GM19043 (cell line): ENCODE measurements at regions not wholly inside any gene's neighbourhood (a gene's known extent, or its start where the extent isn't known, plus 50 kb on each side); places are given as distances from the start of the nearest gene placed in this dataset.
"Not testable (repeated sequence)": the region's sequence is repeated elsewhere in the genome, so short reads cannot be mapped to it uniquely, and the experiment has no call there.

ENCODE experiments used
- ATAC-seq: cut with Tn5 transposase; IDR thresholded peaks from one replicate; pipeline ENCODE4 v1.9.1; 2021; ENCODE audit warnings: low read depth; ENCODE audit not compliant: unreplicated experiment

DNA sequence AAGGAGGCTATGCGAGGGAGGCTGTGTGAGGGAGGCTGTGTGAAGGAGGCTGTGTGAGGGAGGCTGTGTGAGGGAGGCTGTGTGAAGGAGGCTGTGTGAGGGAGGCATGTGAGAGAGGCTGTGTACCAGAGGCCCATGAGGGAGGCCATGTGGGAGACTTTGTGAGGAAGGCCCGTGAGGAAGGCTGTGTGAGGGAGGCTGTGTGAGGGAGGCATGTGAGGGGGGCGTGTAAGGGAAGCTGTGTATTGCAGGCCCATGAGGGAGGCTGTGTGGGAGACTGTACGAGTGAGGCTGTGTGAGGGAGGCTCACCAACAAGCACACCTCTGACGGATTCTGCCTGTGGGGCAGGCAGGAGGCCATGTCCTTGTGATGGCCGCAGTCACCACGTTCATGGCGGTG lies 122.7 kb upstream of the RNF32 start:
- not testable (repeated sequence) for ATAC-seq

DNA sequence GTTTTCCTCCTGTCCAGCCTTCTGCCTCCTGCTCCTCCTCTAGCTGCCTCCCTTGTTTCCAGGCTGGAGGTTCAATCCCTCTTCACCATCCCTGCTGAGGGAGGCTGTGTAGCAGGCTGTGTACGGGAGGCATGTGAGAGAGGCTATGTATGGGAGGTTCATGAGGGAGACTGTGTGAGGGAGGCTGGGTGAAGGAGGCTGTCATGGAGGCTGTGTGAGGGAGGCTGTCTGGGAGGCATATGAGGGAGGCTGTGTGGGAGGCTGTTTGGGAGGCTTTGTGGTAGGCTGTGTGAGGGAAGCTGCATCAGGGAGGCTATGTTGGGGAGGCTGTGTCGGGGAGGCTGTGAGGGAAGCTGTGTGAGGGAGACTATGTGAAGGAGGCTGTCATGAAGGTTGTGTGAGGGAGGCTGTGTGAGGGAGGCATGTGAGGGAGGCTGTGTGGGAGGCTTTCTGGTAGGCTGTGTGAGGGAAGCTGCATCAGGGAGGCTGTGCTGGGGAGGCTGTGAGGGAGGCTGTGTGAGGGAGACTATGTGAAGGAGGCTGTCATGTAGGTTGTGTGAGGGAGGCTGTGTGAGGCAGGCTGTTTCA lies 123.7 kb upstream of the RNF32 start:
- ATAC-seq, result no peak

DNA sequence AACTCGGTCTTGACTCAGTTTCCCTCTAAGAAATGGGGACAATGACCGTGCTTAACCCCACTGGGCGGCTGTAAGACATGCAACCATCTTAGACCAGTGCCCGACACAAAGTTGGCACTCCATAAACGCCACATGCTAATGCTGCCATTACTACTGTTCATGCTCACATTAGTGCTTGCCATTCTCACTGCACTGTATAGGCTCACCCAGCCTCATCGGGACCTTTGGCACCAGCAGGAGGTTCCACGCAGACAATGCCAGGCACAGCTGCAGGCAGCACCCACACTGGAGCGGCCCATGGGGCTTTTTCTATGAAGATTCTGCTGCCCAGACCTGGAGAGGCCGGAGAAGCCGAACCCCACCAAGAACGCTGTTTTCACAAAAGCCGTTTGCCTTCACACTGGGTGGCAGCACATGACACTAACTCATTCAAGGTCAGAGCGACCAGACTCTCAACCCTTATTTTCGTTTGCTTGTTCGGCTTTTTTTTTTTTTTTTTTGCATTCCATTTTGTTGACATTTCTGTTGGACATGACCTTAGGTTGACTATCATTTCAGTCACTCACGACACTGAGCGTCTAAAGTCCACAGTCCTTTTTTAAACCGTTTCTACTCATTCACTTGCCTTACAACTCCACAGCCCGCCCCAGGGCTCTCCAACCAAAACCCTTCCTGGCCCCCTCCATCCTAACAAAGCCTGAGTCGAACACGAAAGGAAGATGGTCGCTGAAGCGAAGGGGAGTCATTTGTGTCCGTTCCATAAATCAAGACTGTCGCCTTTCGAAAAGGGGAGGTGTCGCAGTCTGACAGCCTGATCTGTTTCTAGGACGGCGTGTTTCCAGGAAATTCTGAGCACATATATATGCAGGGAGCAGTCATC lies 124.4 kb upstream of the RNF32 start:
- ATAC-seq, result no peak

DNA sequence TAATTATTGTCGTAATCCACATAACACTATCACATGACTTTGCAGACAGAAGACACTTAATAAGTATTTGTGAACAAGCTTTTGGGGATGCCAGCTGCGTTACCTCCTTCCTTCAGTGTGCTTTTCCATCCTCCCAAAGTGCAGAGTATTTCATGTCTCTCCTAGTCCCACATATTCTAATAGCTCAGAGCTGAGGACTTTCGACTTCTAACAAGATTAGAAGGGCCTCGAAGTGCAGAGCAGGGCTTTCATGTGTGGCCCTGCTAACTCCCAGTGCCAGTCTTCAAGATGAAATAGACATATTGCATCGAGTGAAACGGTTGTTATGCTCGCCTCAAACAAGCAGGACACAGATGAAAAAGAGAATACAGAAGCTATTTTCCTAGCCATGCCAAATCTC lies 125.7 kb upstream of the RNF32 start:
- ATAC-seq, result no peak

DNA sequence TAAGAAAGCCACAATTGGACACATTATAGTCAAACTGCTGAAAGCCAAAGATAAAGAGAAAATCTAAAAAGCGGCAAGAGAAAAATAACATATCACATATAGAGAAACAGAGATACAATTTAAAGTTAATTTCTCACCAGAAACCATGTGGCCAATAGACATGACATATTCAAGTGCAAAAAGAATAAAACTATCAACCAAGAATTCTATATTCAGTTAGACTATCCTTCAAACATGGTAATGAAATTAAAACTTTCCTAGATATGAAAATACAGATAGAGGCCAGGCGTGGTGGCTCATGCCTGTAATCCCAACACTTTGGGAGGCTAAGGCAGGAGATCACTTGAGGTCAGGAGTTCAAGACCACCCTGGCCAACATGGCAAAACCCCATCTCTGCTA lies 129.1 kb upstream of the RNF32 start:
- ATAC-seq, result no peak

DNA sequence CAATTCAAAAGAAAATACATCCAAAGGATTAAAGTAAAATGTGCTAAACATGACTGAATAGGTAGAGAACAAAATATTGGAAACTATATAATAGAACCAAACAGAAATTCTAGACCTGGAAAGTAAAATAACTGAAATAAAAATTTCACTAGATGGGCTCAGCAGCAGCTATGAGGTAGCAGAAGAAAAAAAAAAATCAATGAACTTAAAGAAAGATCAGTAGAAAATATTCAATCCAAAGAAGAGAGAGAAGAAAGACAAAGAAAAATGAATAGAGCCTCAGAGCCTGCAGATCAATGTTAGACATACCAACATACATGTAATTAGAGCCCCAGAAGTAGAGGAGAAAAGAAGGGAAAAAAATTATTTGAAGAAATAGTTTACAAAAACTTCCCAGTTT lies 129.6 kb upstream of the RNF32 start:
- no peak for ATAC-seq

DNA sequence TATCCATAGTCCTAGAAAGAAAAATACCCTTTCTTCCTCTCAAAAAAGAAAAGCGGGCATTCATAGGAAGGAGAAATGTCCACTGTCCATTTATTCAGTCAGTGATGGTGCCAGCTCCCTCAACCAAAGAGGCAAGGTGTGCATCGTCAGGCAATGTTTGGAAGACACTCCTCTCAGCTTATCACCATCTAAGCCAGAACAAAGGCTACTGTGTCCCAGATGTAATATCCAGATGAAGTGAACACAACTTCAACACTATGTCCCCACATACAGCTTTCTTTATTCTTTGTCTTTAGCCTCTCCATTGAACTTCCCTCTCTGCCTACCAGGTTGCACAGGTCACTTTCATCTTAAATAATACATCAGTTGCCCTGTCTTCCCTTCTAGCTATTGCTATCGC lies 131.4 kb upstream of the RNF32 start:
- ATAC-seq, result no peak

DNA sequence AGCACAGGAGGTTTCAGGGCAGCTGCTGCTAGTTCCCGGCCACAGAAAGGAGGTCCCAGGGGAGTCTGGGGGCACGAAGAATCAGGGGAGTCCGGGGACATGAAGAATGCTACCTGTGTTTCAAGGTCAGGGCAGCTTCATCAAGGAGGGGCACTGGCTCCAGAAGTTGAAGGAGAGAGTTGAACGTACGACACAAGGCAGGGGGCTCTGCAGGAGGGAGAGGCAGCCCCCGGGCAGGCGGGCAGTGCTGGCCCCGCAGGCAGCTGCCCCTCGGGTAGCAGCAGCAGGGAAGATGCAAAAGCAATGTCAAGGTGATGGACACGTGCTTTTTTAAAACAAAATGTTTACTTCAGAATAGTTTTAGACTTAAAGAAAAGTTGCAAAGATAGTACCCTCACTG lies 134.7 kb upstream of the RNF32 start:
- no peak for ATAC-seq

DNA sequence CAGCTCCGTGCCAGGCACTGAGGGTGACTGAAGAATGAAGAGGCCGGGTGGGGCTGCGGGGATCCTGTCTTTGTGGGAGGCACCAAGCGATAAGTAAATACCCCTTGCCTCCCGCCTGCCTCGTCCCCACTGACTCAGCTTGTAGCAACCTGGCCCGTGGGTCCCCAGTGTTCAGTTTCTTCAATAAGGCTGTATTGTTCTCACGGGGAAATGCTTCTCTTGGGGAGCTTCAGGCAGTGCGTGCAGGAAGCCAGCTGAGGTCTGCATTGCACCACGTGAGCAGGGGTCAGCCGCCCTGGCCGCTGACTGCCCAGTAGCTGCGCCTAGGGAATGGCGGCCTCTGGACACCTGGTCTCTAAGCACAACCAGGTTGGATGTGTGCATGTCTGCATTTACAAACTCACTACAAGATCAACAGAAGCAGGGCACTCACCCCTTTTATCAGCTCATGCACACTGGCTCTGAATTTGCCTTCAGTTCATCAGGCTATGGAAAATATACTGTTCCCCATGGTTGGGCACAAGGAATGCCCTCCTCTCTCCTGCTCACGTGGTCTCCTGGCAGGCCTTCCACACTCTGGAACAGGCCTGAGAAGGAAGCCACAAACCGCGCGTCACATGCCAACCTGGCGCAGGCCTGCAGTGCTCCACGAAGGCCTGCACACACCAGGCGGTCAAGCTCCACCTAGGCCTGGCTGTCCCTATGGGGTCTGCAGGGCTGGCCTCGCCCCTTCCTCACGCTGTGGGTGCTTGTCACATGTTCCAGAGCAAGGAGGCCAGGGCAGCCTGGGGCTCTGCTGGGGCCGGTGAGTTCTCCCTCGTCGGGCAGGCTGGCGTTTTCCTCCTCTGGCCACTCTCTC lies 135.7 kb upstream of the RNF32 start:
- no peak for ATAC-seq

DNA sequence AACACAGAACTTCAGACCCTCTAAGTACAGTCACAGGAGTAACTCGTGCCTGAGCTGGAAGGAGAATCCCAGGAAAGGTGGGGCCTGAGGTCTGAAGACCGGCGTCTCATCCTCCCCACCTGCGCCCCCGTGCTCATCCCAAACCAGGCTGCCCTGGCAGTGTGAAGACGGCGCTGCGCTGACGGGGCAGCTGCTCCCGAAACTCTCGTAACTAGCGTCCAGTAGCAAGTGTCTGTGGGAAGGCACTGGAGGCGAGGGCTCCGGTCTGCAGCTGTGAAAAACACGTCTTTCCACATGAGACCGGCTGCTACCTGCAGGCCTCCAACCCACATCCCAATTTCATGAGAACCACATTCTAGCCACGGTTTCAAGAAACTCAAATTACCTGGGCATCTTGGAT lies 136.6 kb upstream of the RNF32 start:
- ATAC-seq, result no peak

DNA sequence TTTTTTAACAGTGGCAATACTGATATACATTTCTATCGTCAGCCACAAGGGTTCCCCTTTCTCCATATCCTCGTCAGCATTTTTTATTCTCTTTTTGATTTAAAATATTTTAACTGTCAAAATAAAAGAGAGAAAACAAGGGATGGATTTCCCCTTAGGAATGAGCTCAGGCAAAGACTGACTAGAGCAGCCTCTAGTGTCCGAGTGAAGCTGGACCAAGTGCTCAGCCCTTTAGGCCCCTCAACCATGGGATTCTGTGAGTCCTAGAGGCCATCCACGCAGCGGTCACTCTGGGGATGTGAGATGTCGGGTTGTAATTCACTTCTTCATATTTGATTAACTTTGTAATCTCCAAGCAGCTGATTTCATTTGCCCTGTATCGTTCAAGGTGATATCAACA lies 137.4 kb upstream of the RNF32 start:
- no peak for ATAC-seq

DNA sequence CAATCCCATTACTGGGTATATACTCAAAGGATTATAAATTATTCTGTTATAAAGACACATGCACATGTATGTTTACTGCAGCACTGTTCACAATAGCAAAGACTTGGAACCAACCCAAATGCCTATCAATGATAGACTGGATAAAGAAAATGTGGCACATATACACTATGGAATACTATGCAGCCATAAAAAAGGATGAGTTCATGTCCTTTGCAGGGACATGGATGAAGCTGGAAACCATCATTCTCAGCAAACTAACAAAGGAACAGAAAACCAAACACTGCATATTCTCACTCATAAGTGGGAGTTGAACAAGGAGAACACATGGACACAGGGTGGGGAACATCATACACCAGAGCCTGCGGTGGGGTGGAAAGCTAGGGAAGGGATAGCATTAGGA lies 138.8 kb upstream of the RNF32 start:
- ATAC-seq, result not testable (repeated sequence)

DNA sequence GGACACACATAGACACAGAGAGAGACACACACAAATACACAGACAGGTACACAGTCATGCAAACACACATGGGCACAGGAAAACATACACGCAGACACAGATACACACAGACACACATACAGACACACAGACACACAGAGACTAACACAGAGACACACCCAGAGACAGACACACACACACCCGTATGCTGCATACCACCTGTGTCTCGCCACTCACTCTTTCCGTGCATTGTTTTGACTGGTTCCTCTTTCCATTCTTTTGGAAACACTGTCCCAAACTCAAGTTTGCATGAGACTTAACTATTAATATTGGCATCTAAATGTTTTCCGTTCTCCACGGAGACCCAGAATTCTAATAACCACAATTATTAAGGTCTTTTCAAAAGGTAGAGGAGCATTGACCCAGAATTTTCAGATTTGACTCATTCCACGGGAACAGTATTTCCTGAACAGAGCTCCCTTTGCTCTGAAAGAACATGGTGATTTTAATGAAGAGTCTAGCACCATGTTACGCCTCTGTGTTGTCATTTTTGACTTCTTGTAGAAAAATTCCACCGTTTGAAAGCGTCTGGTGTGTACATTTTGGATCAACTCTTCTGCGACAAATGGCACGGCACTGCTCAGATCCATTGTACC lies 141.2 kb upstream of the RNF32 start:
- ATAC-seq, result no peak

DNA sequence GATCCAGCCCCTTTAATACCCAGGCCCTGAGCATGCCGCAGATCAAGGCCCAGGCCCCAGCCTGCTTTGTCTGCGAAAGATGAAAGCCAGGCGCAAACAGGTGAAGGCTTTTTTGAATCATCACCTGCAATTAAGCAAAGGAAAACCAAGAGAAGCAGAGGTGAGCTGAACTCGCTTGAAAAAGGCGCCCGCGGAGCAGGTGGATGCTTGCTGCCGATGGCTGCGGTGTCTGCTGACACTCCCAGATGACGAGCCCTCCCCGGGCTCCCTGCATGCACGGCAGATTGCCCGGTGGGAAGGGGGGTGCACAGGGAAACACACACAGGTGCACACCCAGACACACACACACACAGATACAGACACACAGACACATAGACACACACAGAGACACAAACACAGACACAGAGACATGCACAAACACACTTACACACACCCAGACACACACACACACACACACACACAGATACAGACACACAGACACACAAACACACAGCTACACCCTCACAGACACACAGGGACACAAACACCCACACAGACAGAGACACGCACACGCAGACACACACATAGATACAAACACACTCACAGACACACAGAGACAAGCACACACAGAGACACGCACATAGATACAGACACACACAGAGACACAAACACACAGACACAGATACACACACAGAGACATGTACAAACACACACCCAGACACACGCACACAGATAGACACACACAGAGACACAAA lies 142.6 kb upstream of the RNF32 start:
- ATAC-seq, result no peak

DNA sequence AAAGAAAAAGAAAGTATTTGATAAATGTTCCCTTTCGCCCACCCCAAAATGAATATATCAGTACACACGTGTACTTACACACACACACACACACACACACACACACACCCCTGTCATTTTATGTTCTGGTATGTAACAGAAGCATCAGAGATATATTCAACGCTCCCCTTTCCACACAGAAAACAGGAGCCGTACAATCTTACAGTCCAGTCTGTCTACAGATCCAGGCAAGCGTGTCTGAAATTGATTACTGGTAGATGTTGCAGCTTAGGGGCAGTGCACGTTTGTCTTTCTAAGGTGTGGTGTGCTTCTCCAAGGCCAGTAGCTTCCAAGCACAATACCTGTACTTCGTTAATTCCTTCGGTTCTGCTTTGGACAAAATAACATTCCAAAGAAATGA lies 143.7 kb upstream of the RNF32 start:
- ATAC-seq, result no peak

DNA sequence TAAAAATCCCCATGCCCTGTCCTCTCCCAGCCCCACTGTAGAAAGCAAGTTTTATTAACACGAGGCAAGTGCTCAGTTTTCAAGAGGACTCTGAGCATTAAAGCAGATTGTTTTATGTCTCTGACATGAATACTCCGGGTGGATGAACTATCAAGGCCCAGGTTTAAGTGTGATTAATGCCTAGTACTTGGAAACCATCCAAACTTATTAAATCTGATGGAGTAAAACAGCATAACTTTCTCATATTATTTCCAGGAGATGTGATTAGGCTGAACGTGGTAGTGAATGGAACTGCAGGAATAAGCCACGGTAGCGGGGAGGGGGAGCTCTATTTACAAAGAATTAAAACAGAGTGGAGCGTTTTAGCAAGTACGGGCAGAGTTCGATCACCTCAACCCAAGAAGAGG lies 144.2 kb upstream of the RNF32 start:
- ATAC-seq, result no peak

DNA sequence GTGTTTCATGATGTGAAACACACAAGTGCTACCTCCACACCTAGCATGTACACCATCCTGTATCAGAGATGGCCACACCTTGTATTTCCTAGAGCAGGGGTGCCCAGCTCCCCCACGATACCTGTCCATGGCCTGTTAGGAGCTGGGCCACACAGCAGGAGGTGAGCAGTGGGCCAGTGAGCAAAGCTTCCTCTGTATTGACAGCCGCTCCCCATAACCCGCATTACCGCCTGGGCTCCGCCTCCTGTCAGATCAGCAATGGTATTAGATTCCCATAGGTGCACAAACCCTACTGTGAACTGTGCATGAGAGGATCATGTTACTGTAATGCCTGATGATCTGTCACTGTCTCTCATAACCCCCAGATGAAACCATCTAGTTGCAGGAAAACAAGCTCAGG lies 145.6 kb upstream of the RNF32 start:
- no peak for ATAC-seq

DNA sequence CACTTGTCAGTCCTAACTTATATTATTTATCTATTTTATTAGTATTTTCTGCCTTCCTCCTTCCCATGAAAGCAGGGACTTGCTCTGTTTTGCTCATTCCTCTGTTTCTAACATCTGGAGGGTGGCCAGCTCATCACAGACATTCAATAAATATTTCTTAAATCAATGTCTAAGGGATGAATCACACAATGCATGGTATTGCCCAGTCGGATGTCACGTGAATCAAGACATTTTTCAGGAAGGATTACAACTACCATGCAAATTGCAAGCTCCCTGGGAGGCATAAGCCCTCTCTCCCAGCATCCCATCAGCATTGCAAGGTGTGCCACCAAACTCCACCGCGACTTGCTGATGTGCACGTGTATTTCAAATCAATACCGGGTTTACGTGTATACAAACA lies 146.6 kb upstream of the RNF32 start:
- no peak for ATAC-seq

DNA sequence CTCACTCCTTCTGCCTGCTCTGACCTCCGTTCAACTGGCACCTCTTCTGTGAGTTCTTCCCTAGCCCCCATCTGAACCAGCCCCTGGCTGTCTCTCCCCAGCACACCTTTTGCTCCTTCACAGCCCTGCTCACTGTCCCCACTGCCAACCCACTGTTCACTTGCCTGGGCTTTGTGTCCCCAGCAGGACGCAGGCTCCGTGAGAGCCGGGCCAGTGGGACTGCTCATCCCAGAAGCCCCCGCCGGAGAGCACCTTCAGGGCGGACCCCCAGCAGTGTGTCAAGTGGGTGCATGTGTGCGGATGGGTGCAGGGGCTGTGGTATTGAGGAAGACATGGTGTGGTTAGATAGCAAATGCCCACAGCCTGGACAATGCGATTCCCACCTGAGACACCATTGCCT lies 148.4 kb upstream of the RNF32 start:
- ATAC-seq, result no peak

DNA sequence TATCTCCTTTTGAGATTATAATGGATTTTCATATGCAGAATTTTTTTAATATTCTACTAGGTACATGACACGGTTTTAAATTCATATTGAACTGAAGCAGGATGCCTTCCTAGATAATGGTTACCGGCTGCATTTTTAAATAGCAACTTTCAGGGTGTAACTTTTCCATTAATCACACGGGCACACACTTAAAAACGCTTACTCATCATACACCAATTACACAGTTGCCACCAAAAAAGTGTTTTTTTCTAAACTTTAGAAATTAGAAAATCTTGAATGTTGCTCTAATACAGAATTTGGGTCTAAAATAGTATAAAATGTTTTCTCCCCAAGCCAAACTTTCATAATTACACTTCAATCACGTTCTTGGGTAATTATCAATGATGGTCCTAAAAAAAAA lies 149.1 kb upstream of the RNF32 start:
- ATAC-seq, result no peak
